ENCODE measurements at regions not wholly inside any gene's neighbourhood (a gene's known extent, or its start where the extent isn't known, plus 50 kb on each side); places are given as distances from the start of the nearest gene placed in this dataset.

- peak; percentile 3 for DNase-seq (ENCODE audit: low spot score)
These were observed 52.7 kb upstream of the ERCC6L2 start for GRCh38 chr9:95822583-95823431.

GRCh38 chr9:95822015-95822414, 53.5 kb upstream of the ERCC6L2 start:
- DNase-seq (ENCODE audit: low spot score) = no peak

GRCh38 chr9:95820074-95820473, 55.4 kb upstream of the ERCC6L2 start:
- DNase-seq (ENCODE audit: low spot score) = no peak

- DNase-seq (ENCODE audit: low spot score) = no peak
These were observed 55.9 kb upstream of the ERCC6L2 start for GRCh38 chr9:95819636-95820035.

GRCh38 chr9:95817205-95817604, 58.3 kb upstream of the ERCC6L2 start:
- DNase-seq (ENCODE audit: low spot score) = no peak

- DNase-seq (ENCODE audit: low spot score) = no peak
These were observed 58.8 kb upstream of the ERCC6L2 start for GRCh38 chr9:95816716-95817115.

GRCh38 chr9:95815961-95816360, 59.5 kb upstream of the ERCC6L2 start:
- DNase-seq (ENCODE audit: low spot score) = no peak

- DNase-seq (ENCODE audit: low spot score) = no peak
These were observed 60.4 kb upstream of the ERCC6L2 start for GRCh38 chr9:95815133-95815532.

- no peak for DNase-seq (ENCODE audit: low spot score)
These were observed 61.6 kb upstream of the ERCC6L2 start for GRCh38 chr9:95813923-95814322.

- DNase-seq (ENCODE audit: low spot score) = no peak
These were observed 64.7 kb upstream of the ERCC6L2 start for GRCh38 chr9:95810814-95811213.

GRCh38 chr9:95810133-95810532, 65.4 kb upstream of the ERCC6L2 start:
- DNase-seq (ENCODE audit: low spot score) = no peak

- no peak for DNase-seq (ENCODE audit: low spot score)
These were observed 65.8 kb upstream of the ERCC6L2 start for GRCh38 chr9:95809686-95810085.

GRCh38 chr9:95808011-95808410, 67.5 kb upstream of the ERCC6L2 start:
- no peak for DNase-seq (ENCODE audit: low spot score)

GRCh38 chr9:95807326-95807947, 68.1 kb upstream of the ERCC6L2 start:
- no peak for DNase-seq (ENCODE audit: low spot score)

GRCh38 chr9:95803197-95803596, 72.3 kb upstream of the ERCC6L2 start:
- DNase-seq (ENCODE audit: low spot score) = no peak

- DNase-seq (ENCODE audit: low spot score) = no peak
These were observed 73.7 kb upstream of the ERCC6L2 start for GRCh38 chr9:95801797-95802196.

GRCh38 chr9:95796029-95796428, 79.5 kb upstream of the ERCC6L2 start:
- no peak for DNase-seq (ENCODE audit: low spot score)

GRCh38 chr9:95793924-95794828, 81.3 kb upstream of the ERCC6L2 start:
- no peak for DNase-seq (ENCODE audit: low spot score)

GRCh38 chr9:95791695-95792094, 83.8 kb upstream of the ERCC6L2 start:
- DNase-seq (ENCODE audit: low spot score) = no peak

GRCh38 chr9:95791286-95791685, 84.2 kb upstream of the ERCC6L2 start:
- DNase-seq (ENCODE audit: low spot score) = no peak

GRCh38 chr9:95788521-95788991, 86.9 kb upstream of the ERCC6L2 start:
- no peak for DNase-seq (ENCODE audit: low spot score)

- no peak for DNase-seq (ENCODE audit: low spot score)
These were observed 87.5 kb upstream of the ERCC6L2 start for GRCh38 chr9:95788021-95788420.
